ENCODE measurements at regions not wholly inside any gene's neighbourhood (a gene's known extent, or its start where the extent isn't known, plus 50 kb on each side); places are given as distances from the start of the nearest gene placed in this dataset.
"Not testable (repeated sequence)": the region's sequence is repeated elsewhere in the genome, so short reads cannot be mapped to it uniquely, and the experiment has no call there.

- no peak for DNase-seq (ENCODE audit: low read depth)
Observed at GRCh38 chr2:136324966-136325365, 207.0 kb upstream of the CXCR4 start.

DNA sequence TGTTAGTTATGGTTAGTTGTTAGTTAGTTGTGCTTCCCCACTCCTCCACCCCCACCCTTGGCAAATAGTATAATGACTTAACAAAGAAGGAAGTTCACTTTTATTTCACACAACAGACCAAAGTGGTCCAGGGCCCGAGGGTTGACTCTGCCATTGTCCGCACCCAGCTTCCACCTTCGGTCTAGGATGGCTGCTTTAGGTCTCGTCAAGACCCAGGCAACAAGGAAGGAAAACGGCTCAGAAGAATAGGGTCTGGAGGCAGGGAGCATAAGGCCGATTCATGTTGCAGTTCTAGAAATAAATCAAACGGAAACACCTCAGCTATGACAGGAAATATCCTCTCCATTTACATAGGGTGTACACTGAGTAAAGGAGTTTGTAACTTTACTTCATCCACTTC lies 206.0 kb upstream of the CXCR4 start:
- DNase-seq (ENCODE audit: low read depth), result no peak

GRCh38 chr2:136323195-136323594 lies 205.2 kb upstream of the CXCR4 start:
- DNase-seq (ENCODE audit: low read depth), result no peak

DNA sequence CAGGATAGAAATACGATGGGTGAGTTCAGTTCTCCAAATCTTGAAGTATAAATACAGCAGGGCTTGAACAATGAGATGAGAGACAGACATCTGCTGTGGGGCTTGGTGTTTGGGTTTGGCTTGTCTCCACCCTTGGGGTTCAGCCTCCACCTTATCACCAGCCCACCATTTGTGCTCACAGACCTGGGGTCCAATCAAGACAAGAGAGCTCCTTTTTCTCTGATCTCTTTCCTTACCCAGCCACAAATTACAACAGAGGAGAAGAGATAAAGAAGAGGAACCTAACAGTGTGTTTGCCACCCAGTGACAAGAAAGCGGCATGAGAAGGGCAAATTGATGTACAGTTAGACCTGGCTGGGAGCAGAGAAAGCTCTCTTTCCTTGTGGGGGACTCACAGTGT lies 204.5 kb upstream of the CXCR4 start:
- DNase-seq (ENCODE audit: low read depth), result no peak

- no peak for DNase-seq (ENCODE audit: low read depth)
Observed at GRCh38 chr2:136319651-136320050, 201.7 kb upstream of the CXCR4 start.

DNA sequence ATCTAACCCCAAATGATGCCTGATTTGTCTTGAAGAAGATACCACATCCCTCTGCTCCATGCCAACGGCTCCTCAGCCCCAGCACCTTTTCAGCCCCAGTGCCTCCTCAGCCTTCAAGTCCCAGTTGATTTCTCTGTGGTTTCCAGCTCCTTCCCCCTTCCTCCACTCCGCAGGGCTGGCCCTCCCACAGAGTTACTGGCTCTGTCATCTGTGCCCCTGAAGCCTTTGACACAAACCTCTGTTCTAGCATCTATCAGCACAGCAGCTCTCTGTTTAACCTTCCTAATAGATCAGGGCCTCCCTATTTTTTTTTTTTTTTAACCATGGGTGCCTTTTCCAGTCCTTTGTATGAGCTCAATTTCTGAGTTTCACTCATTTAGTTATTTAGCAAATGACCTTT lies 201.3 kb upstream of the CXCR4 start:
- no peak for DNase-seq (ENCODE audit: low read depth)

- DNase-seq (ENCODE audit: low read depth), result no peak
Observed at GRCh38 chr2:136314240-136314639, 196.3 kb upstream of the CXCR4 start.

- DNase-seq (ENCODE audit: low read depth), result not testable (repeated sequence)
Observed at GRCh38 chr2:136312568-136312967, 194.6 kb upstream of the CXCR4 start.

- no peak for DNase-seq (ENCODE audit: low read depth)
Observed at GRCh38 chr2:136310797-136311603, 193.1 kb upstream of the CXCR4 start.

DNA sequence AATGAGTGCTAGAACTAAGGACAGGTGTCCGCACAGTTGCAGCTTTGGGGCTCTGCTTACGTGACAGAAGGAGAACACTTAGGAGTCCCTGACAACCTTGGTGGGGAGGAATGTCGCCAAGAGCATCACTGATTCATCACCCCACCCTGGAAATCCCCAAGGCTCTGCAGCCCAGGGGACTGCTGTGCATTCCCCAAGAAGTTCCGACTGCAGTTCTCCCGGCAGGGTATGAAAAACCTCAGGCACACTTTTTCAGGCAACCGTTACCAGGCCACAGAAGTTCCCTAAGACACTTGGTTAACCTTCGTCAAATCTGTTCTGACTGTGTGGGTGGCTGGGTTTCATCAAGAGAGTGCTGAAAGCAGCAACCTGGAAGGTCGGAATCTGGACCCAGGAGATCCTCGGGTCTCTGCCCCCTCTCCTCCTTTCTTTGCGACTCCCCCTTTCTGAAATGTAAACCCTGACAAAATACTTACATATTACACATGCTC lies 192.1 kb upstream of the CXCR4 start:
- DNase-seq (ENCODE audit: low read depth), result no peak

- DNase-seq (ENCODE audit: low read depth), result no peak
Observed at GRCh38 chr2:136308611-136309010, 190.7 kb upstream of the CXCR4 start.

DNA sequence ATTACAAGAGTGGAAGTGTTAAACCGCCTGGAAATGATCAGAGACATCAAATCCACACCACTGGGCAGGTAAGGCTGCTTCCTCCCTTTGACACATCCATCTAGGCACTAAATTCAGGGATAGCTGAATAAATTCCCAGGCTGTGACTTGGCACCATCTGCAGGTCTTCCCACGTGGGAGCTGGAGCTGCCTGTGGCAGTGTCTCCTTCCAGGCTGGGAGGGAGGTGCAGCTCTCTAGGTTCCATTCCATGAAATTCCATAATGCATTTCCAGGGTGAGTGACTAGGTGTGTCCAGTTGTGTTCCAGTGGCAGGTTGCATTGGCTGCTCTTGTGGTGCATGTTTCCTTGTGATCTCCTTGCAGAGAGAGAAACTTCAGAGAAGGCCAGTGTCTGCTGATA lies 188.9 kb upstream of the CXCR4 start:
- no peak for DNase-seq (ENCODE audit: low read depth)

DNA sequence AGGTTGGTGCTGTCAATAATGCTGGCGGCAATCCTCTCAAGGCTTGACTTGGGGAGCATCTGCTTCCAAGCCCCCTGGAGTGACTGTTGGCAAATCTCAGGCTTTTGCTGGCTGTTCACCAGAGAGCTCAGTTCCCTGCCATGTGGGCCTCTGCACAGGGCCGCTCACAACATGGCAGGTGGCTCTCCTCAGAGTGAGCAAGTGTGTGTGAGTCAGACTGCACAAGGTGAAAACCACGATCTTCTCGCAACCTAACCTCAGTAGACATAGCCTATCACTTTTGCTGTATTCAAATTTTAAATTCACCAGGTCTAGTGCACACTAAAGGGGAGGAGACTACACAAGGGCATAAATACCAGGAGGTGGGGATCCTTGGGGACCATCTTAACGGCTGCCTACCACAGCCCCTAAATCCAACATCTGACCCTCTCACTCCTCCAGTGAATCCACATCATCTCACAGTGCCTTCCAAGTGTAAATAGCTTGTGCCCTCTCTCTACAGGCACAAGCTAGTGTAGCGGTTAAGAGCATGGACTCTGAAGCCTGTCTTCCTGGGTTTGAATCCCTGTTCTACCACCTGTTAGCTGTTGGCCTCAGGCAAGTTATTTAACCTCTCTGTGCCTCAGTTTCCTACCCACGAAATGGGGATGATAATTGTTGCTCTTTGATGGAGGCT lies 187.7 kb upstream of the CXCR4 start:
- no peak for DNase-seq (ENCODE audit: low read depth)

DNA sequence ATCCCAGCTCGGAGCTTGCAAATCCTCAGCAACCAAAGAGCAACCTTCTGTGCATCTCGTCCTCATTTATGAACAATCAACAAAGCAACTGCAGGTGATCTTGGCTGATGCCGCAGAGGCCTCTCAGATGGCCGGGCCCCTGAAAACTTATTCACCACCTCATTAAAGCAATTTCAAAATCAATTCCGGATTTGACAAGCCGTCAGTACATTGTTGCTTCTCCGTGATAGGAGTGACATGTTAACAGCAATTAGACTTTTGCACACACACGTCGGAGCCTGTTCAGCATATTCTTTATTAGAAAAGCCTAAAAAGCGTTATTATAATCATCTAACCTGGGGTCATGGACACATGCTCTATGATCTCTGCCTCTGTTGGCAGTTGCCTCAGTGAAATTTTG lies 183.1 kb upstream of the CXCR4 start:
- no peak for DNase-seq (ENCODE audit: low read depth)

- no peak for DNase-seq (ENCODE audit: low read depth)
Observed at GRCh38 chr2:136298631-136299030, 180.7 kb upstream of the CXCR4 start.

GRCh38 chr2:136297994-136298393 lies 180.0 kb upstream of the CXCR4 start:
- DNase-seq (ENCODE audit: low read depth), result no peak

- no peak for DNase-seq (ENCODE audit: low read depth)
Observed at GRCh38 chr2:136297312-136297711, 179.4 kb upstream of the CXCR4 start.

GRCh38 chr2:136295168-136295567 lies 177.2 kb upstream of the CXCR4 start:
- no peak for DNase-seq (ENCODE audit: low read depth)

- no peak for DNase-seq (ENCODE audit: low read depth)
Observed at GRCh38 chr2:136291871-136292270, 173.9 kb upstream of the CXCR4 start.

- DNase-seq (ENCODE audit: low read depth), result no peak
Observed at GRCh38 chr2:136290326-136290725, 172.4 kb upstream of the CXCR4 start.

DNA sequence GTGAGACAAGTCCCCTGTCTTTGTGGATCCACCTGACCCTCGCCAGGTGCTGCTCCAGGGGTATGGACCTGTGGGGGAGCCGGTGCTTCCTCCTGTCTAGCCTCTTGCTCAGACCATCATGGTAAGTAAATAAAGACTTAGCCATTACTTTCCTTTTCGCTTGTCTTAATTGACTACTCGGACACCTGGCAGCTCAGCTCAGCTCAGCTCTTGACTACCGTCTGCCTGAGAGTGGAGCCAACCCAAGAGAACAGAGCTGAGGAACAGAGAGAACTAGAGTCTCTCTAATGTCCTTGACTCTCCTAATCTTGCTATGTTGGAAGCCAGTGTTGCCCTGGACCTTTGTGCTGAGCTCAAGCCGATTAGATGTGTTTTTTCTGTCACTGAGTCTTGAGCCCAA lies 170.3 kb upstream of the CXCR4 start:
- DNase-seq (ENCODE audit: low read depth), result no peak

DNA sequence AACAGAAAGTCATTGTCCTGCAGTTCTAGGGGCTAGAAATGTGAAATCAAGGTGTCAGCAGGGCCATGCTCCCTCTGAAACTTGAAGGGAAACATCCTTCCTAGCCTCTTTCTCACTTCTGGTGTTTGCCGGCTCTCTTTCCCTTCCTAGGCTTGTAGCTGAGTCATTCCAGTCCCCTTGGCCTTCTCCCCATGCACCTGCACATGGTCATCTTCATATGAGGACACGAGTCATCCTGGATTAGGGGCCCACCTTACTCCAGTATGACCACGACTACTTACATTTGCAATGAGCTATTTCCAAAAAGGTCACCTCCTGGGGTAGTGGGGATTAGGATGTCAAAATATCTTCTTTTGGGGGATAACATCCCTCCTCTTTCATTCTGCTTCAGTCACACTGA lies 168.5 kb upstream of the CXCR4 start:
- DNase-seq (ENCODE audit: low read depth), result no peak
